Activated CD8-positive, alpha-beta memory T cell treated with anti-CD3 and anti-CD28 coated beads, Interleukin-2, amount 10 ng/mL, durations not matched to agents 7 days and 5 days (primary cell): ENCODE measurements at regions not wholly inside any gene's neighbourhood (a gene's known extent, or its start where the extent isn't known, plus 50 kb on each side); places are given as distances from the start of the nearest gene placed in this dataset.
"Not testable (repeated sequence)": the region's sequence is repeated elsewhere in the genome, so short reads cannot be mapped to it uniquely, and the experiment has no call there.

ENCODE experiments used
- ATAC-seq: fragments of 150-1000 bp; cut with Tn5 transposase; one replicate; pipeline ENCODE4 v1.10.0; 2021; ENCODE audit warnings: moderate library complexity
- CTCF ChIA-PET: fragments of 350-600 bp; sonication (Branson Sonifier 250); formaldehyde crosslinking; loops from one replicate; lab custom pipeline; 2021; ENCODE audit warnings: antibody characterized with exemption; lab: Charles Lee
- DNase-seq: peaks from one replicate; pipeline ENCODE4 v3.0.0-alpha.2; 2020
- H3K27ac Mint-ChIP-seq: one replicate; pipeline ENCODE4 v1.8.0; 2021; ENCODE audit warnings: mild to moderate bottlenecking, mixed read lengths
- H3K27me3 Mint-ChIP-seq: one replicate; pipeline ENCODE4 v1.8.0; 2021; ENCODE audit warnings: mixed read lengths
- H3K36me3 Mint-ChIP-seq: one replicate; pipeline ENCODE4 v1.8.0; 2021; ENCODE audit warnings: mild to moderate bottlenecking, mixed read lengths
- H3K4me1 Mint-ChIP-seq: one replicate; pipeline ENCODE4 v1.8.0; 2021; ENCODE audit warnings: mixed read lengths
- H3K4me3 Mint-ChIP-seq: one replicate; pipeline ENCODE4 v1.8.0; 2021; ENCODE audit warnings: mild to moderate bottlenecking, moderate library complexity, mixed read lengths
- H3K9me3 Mint-ChIP-seq: one replicate; pipeline ENCODE4 v1.8.0; 2022; ENCODE audit warnings: low read depth, mixed read lengths

- ATAC-seq (no peak), DNase-seq (no peak)
- no peak overlapping the region for H3K4me3 Mint-ChIP-seq
- H3K4me1 Mint-ChIP-seq: no peaks in the 10 kb centered on the region
- no peak overlapping the region for H3K27ac Mint-ChIP-seq
- H3K9me3 Mint-ChIP-seq: peaks cover 4% of the 10 kb centered on the region
- CTCF ChIA-PET: no interaction called here
- H3K27me3 Mint-ChIP-seq: no peaks in the 10 kb centered on the region
- H3K36me3 Mint-ChIP-seq: no peaks in the 10 kb centered on the region
These were observed 1347.2 kb downstream of the NLGN4Y start for GRCh38 chrY:15871570-15871969.

GRCh38 chrY:15875881-15876280 lies 1351.6 kb downstream of the NLGN4Y start:
- H3K27ac Mint-ChIP-seq, H3K4me3 Mint-ChIP-seq, ATAC-seq, DNase-seq, CTCF ChIA-PET, H3K9me3 Mint-ChIP-seq, H3K4me1 Mint-ChIP-seq, H3K36me3 Mint-ChIP-seq, H3K27me3 Mint-ChIP-seq: not testable (repeated sequence)

- H3K27ac Mint-ChIP-seq, ATAC-seq, DNase-seq, CTCF ChIA-PET, H3K9me3 Mint-ChIP-seq, H3K4me1 Mint-ChIP-seq, H3K4me3 Mint-ChIP-seq, H3K27me3 Mint-ChIP-seq, H3K36me3 Mint-ChIP-seq: not testable (repeated sequence)
These were observed 1379.2 kb downstream of the NLGN4Y start for GRCh38 chrY:15903524-15903923.

GRCh38 chrY:15905557-15905956 lies 1381.2 kb downstream of the NLGN4Y start:
- no peaks in the 10 kb centered on the region for H3K4me1 Mint-ChIP-seq

GRCh38 chrY:15926499-15926898 lies 1402.2 kb downstream of the NLGN4Y start:
- Mint-ChIP-seq H3K27me3 (no peaks in the 10 kb centered on the region), H3K4me3 (no peak overlapping the region), H3K9me3 (peaks cover 3% of the 10 kb centered on the region), H3K4me1 (no peaks in the 10 kb centered on the region), H3K36me3 (no peaks in the 10 kb centered on the region), H3K27ac (no peak overlapping the region)
- CTCF ChIA-PET: no interaction called here
- DNase-seq (no peak), ATAC-seq (no peak)

More at GRCh38 chrY:15905557-15905956, 1381.2 kb downstream of the NLGN4Y start:
- DNase-seq (no peak), ATAC-seq (no peak)
- CTCF ChIA-PET: no interaction called here
- H3K27ac Mint-ChIP-seq: no peak overlapping the region
- H3K36me3 Mint-ChIP-seq: no peaks in the 10 kb centered on the region
- no peaks in the 10 kb centered on the region for H3K27me3 Mint-ChIP-seq
- no peak overlapping the region for H3K4me3 Mint-ChIP-seq
- H3K9me3 Mint-ChIP-seq: peaks cover 3% of the 10 kb centered on the region

- CTCF ChIA-PET: no interaction called here
- H3K27ac Mint-ChIP-seq: no peak overlapping the region
- H3K27me3 Mint-ChIP-seq: no peaks in the 10 kb centered on the region
- DNase-seq (no peak), ATAC-seq (no peak)
- H3K9me3 Mint-ChIP-seq: no peaks in the 10 kb centered on the region
- H3K36me3 Mint-ChIP-seq: no peaks in the 10 kb centered on the region
- no peak overlapping the region for H3K4me3 Mint-ChIP-seq
- no peaks in the 10 kb centered on the region for H3K4me1 Mint-ChIP-seq
These were observed 1414.5 kb downstream of the NLGN4Y start for GRCh38 chrY:15938791-15939190.

GRCh38 chrY:15951041-15951440 lies 1426.7 kb downstream of the NLGN4Y start:
- Mint-ChIP-seq H3K36me3 (no peaks in the 10 kb centered on the region), H3K9me3 (peaks cover 7% of the 10 kb centered on the region), H3K4me3 (no peak overlapping the region), H3K27me3 (no peaks in the 10 kb centered on the region), H3K27ac (no peak overlapping the region), H3K4me1 (no peaks in the 10 kb centered on the region)
- CTCF ChIA-PET: no interaction called here
- ATAC-seq (no peak), DNase-seq (no peak)

GRCh38 chrY:15968800-15969199 lies 1444.5 kb downstream of the NLGN4Y start:
- Mint-ChIP-seq H3K27me3 (no peaks in the 10 kb centered on the region), H3K36me3 (no peaks in the 10 kb centered on the region), H3K9me3 (no peaks in the 10 kb centered on the region), H3K4me1 (no peaks in the 10 kb centered on the region), H3K4me3 (no peak overlapping the region), H3K27ac (no peak overlapping the region)
- no peak for ATAC-seq
- CTCF ChIA-PET: no interaction called here
- no peak for DNase-seq

- no peak for DNase-seq
- CTCF ChIA-PET: interaction anchor here (0.6 kb wide), 1 partner anchor 10 kb away, joined by 3 read pairs; no protein-coding TSS in a partner anchor
- Mint-ChIP-seq H3K36me3 (no peaks in the 10 kb centered on the region), H3K27ac (no peak overlapping the region), H3K27me3 (no peaks in the 10 kb centered on the region), H3K9me3 (no peaks in the 10 kb centered on the region), H3K4me3 (no peak overlapping the region), H3K4me1 (no peaks in the 10 kb centered on the region)
- no peak for ATAC-seq
These were observed 1448.9 kb downstream of the NLGN4Y start for GRCh38 chrY:15973200-15973599.

GRCh38 chrY:15976771-15977170 lies 1452.4 kb downstream of the NLGN4Y start:
- no peak for DNase-seq
- Mint-ChIP-seq H3K36me3 (no peaks in the 10 kb centered on the region), H3K27me3 (no peaks in the 10 kb centered on the region), H3K27ac (no peak overlapping the region), H3K4me3 (no peak overlapping the region), H3K4me1 (no peaks in the 10 kb centered on the region), H3K9me3 (no peaks in the 10 kb centered on the region)
- CTCF ChIA-PET: no interaction called here
- ATAC-seq: no peak

GRCh38 chrY:15978503-15978902 lies 1454.2 kb downstream of the NLGN4Y start:
- H3K27ac Mint-ChIP-seq: no peak overlapping the region
- no peaks in the 10 kb centered on the region for H3K36me3 Mint-ChIP-seq
- H3K4me3 Mint-ChIP-seq: no peak overlapping the region
- no peak for DNase-seq
- CTCF ChIA-PET: no interaction called here
- no peaks in the 10 kb centered on the region for H3K4me1 Mint-ChIP-seq
- no peaks in the 10 kb centered on the region for H3K27me3 Mint-ChIP-seq
- H3K9me3 Mint-ChIP-seq: no peaks in the 10 kb centered on the region
- no peak for ATAC-seq

- no peak overlapping the region for H3K4me3 Mint-ChIP-seq
- CTCF ChIA-PET: no interaction called here
These were observed 1460.5 kb downstream of the NLGN4Y start for GRCh38 chrY:15984651-15985398.

GRCh38 chrY:15996014-15996413 lies 1471.7 kb downstream of the NLGN4Y start:
- Mint-ChIP-seq H3K4me3 (no peak overlapping the region), H3K36me3 (no peaks in the 10 kb centered on the region), H3K9me3 (peaks cover 2% of the 10 kb centered on the region), H3K27me3 (no peaks in the 10 kb centered on the region), H3K27ac (no peak overlapping the region), H3K4me1 (no peaks in the 10 kb centered on the region)
- DNase-seq: no peak
- ATAC-seq: no peak
- CTCF ChIA-PET: no interaction called here

More at GRCh38 chrY:15984651-15985398, 1460.5 kb downstream of the NLGN4Y start:
- H3K27me3 Mint-ChIP-seq: no peaks in the 10 kb centered on the region
- H3K27ac Mint-ChIP-seq: no peak overlapping the region
- no peaks in the 10 kb centered on the region for H3K36me3 Mint-ChIP-seq
- ATAC-seq: no peak
- H3K9me3 Mint-ChIP-seq: peaks cover 2% of the 10 kb centered on the region
- H3K4me1 Mint-ChIP-seq: no peaks in the 10 kb centered on the region
- DNase-seq: no peak

GRCh38 chrY:16000751-16001150 lies 1476.4 kb downstream of the NLGN4Y start:
- CTCF ChIA-PET: no interaction called here
- H3K27me3 Mint-ChIP-seq: no peaks in the 10 kb centered on the region
- H3K36me3 Mint-ChIP-seq: no peaks in the 10 kb centered on the region
- no peak for ATAC-seq
- DNase-seq: no peak
- no peaks in the 10 kb centered on the region for H3K4me1 Mint-ChIP-seq
- peaks cover 2% of the 10 kb centered on the region for H3K9me3 Mint-ChIP-seq
- H3K4me3 Mint-ChIP-seq: no peak overlapping the region
- no peak overlapping the region for H3K27ac Mint-ChIP-seq
